ENCODE measurements at regions not wholly inside any gene's neighbourhood (a gene's known extent, or its start where the extent isn't known, plus 50 kb on each side); places are given as distances from the start of the nearest gene placed in this dataset.

DNA sequence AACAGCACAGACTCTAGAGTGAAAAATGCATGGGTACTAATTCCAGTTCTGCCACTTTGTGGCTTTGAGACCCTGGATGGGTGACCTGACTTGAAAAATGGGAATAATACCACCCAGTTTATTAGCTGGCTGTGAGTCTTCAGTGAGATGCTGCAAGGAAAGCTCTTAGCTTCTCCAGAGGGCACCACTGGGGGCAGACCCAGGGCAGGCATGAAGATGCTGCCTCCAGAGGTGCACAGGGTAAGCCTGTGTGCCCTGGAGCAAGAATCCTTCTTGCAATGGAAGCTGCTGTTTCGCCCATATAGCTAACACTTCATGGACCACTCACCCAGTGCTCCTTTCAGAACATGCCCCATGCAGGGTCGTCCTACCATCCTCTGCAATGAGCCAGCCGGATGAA, 75.7 kb downstream of the C5orf15 start:
- BruUV-seq (replicated peaks), result no TSS peak
- no peak overlapping the region for H3K27ac ChIP-seq (ENCODE audit: low read length)
- no peak overlapping the region for H3K4me3 ChIP-seq (ENCODE audit: low read depth in 2 of 2, low read length in 2 of 2)
- H3K4me1 ChIP-seq (ENCODE audit: control insufficient read depth, insufficient read depth, low read length), result no peaks in the 10 kb centered on the region
- intact Hi-C loops (cut with micrococcal nuclease; ENCODE audit: unreplicated experiment) (no loop called here), in situ Hi-C loops (cut with HindIII; ENCODE audit: low pct_unique_long_range_greater_than_20kb, low sequenced_read_pairs) (no loop called here)
- H3K27me3 ChIP-seq (ENCODE audit: control insufficient read depth, insufficient read depth, low read length), result no peaks in the 10 kb centered on the region
- TF ChIP-seq POLR2AphosphoS5 (IDR thresholded peaks at IDR 0.05; ENCODE audit: low read depth, low read length) (no peak), TCF7L2 (IDR thresholded peaks at IDR 0.05; ENCODE audit: low read depth, low read length) (no peak), SIN3A (IDR thresholded peaks at IDR 0.05; ENCODE audit: borderline replicate concordance, insufficient read depth, low read depth, low read length) (no peak)
- TF ChIP-seq, protein P1, sequence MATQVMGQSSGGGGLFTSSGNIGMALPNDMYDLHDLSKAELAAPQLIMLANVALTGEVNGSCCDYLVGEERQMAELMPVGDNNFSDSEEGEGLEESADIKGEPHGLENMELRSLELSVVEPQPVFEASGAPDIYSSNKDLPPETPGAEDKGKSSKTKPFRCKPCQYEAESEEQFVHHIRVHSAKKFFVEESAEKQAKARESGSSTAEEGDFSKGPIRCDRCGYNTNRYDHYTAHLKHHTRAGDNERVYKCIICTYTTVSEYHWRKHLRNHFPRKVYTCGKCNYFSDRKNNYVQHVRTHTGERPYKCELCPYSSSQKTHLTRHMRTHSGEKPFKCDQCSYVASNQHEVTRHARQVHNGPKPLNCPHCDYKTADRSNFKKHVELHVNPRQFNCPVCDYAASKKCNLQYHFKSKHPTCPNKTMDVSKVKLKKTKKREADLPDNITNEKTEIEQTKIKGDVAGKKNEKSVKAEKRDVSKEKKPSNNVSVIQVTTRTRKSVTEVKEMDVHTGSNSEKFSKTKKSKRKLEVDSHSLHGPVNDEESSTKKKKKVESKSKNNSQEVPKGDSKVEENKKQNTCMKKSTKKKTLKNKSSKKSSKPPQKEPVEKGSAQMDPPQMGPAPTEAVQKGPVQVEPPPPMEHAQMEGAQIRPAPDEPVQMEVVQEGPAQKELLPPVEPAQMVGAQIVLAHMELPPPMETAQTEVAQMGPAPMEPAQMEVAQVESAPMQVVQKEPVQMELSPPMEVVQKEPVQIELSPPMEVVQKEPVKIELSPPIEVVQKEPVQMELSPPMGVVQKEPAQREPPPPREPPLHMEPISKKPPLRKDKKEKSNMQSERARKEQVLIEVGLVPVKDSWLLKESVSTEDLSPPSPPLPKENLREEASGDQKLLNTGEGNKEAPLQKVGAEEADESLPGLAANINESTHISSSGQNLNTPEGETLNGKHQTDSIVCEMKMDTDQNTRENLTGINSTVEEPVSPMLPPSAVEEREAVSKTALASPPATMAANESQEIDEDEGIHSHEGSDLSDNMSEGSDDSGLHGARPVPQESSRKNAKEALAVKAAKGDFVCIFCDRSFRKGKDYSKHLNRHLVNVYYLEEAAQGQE (IDR thresholded peaks at IDR 0.05; ENCODE audit: insufficient read depth in 1 of 2, low read depth in 2 of 2, low read length in 1 of 2), result no peak
- TF ChIP-seq, protein P2, sequence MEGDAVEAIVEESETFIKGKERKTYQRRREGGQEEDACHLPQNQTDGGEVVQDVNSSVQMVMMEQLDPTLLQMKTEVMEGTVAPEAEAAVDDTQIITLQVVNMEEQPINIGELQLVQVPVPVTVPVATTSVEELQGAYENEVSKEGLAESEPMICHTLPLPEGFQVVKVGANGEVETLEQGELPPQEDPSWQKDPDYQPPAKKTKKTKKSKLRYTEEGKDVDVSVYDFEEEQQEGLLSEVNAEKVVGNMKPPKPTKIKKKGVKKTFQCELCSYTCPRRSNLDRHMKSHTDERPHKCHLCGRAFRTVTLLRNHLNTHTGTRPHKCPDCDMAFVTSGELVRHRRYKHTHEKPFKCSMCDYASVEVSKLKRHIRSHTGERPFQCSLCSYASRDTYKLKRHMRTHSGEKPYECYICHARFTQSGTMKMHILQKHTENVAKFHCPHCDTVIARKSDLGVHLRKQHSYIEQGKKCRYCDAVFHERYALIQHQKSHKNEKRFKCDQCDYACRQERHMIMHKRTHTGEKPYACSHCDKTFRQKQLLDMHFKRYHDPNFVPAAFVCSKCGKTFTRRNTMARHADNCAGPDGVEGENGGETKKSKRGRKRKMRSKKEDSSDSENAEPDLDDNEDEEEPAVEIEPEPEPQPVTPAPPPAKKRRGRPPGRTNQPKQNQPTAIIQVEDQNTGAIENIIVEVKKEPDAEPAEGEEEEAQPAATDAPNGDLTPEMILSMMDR (IDR thresholded peaks at IDR 0.05), result no peak
- ChIA-PET POLR2A (no interaction called here), CTCF (interaction anchor here (0.6 kb wide), 1 partner anchor 630 kb away, joined by 4 read pairs; no protein-coding TSS in a partner anchor)
- H3K9me3 ChIP-seq (ENCODE audit: control insufficient read depth, insufficient read depth, low read depth, low read length), result no peaks in the 10 kb centered on the region
- ATAC-seq (no peak), DNase-seq (ENCODE audit: low read depth, low spot score) (no peak)
- no peaks in the 10 kb centered on the region for H3K36me3 ChIP-seq (ENCODE audit: control insufficient read depth, insufficient read depth, low read length)

DNA sequence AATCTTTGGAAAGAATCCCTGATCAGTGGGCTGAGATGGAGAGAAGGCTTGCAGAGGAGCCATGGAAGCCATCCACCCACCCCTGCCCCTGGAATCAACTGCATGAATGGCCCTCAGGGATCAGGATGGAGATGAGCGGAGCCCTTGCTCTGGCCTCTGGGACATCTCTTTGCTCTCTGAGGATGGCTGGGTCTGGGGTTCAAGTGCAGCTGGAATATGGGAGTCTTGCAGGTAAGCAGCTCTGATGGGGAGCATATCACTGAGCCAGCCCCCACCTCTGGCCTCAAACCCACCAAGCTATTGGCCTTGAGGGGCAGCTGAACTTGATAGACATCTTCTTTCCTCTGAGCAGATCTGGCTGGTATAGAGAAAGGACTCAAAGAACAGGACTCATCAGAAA, 76.1 kb downstream of the C5orf15 start:
- no TSS peak for BruUV-seq (replicated peaks)
- H3K4me3 ChIP-seq (ENCODE audit: low read depth in 2 of 2, low read length in 2 of 2), result no peak overlapping the region
- H3K27me3 ChIP-seq (ENCODE audit: control insufficient read depth, insufficient read depth, low read length), result no peaks in the 10 kb centered on the region
- in situ Hi-C loops (cut with HindIII; ENCODE audit: low pct_unique_long_range_greater_than_20kb, low sequenced_read_pairs), result no loop called here
- H3K27ac ChIP-seq (ENCODE audit: low read length), result no peak overlapping the region
- no peaks in the 10 kb centered on the region for H3K4me1 ChIP-seq (ENCODE audit: control insufficient read depth, insufficient read depth, low read length)
- no peaks in the 10 kb centered on the region for H3K9me3 ChIP-seq (ENCODE audit: control insufficient read depth, insufficient read depth, low read depth, low read length)
- TF ChIP-seq SIN3A (IDR thresholded peaks at IDR 0.05; ENCODE audit: borderline replicate concordance, insufficient read depth, low read depth, low read length) (no peak), POLR2AphosphoS5 (IDR thresholded peaks at IDR 0.05; ENCODE audit: low read depth, low read length) (no peak), TCF7L2 (IDR thresholded peaks at IDR 0.05; ENCODE audit: low read depth, low read length) (no peak)
- TF ChIP-seq, protein P2 (IDR thresholded peaks at IDR 0.05), result no peak
- TF ChIP-seq, protein P1 (IDR thresholded peaks at IDR 0.05; ENCODE audit: insufficient read depth in 1 of 2, low read depth in 2 of 2, low read length in 1 of 2), result no peak
- intact Hi-C loops (cut with micrococcal nuclease; ENCODE audit: unreplicated experiment), result no loop called here
- POLR2A ChIA-PET, result no interaction called here
- no peak for ATAC-seq
- CTCF ChIA-PET, result no interaction called here
- DNase-seq (ENCODE audit: low read depth, low spot score), result no peak
- no peaks in the 10 kb centered on the region for H3K36me3 ChIP-seq (ENCODE audit: control insufficient read depth, insufficient read depth, low read length)

All from Panc1 (cell line).